SK-N-SH treated with all-trans-retinoic acid at 6 μM for 48 hours (cell line): ENCODE measurements at regions not wholly inside any gene's neighbourhood (a gene's known extent, or its start where the extent isn't known, plus 50 kb on each side); places are given as distances from the start of the nearest gene placed in this dataset.

ENCODE experiments used
- ATAC-seq: fragments of 200-7000 bp; cut with Tn5 transposase; 3 replicates; pipeline ENCODE4 v1.9.1; 2020; ENCODE audit warnings: mild to moderate bottlenecking, moderate library complexity
- ARNTL ChIP-seq: fragments of 450-650 bp; formaldehyde crosslinking; IDR thresholded peaks from 2 replicates; pipeline ENCODE4 v1.5.0; 2020; ENCODE audit warnings: low read depth, mild to moderate bottlenecking, moderate library complexity, borderline replicate concordance
- CSDC2 ChIP-seq: fragments of 250-450 bp; sonication (Bioruptor Pico); IDR thresholded peaks from 2 replicates; pipeline ENCODE4 v1.5.0; 2020; ENCODE audit warnings: mild to moderate bottlenecking, moderate library complexity
- ESRRG ChIP-seq: fragments of 250-450 bp; sonication (Bioruptor Pico); IDR thresholded peaks from 2 replicates; pipeline ENCODE4 v1.6.1; 2021; ENCODE audit warnings: mild to moderate bottlenecking
- GLIS3 ChIP-seq: fragments of 250-450 bp; sonication (Bioruptor Pico); IDR thresholded peaks from 2 replicates; pipeline ENCODE4 v1.5.0; 2020; ENCODE audit warnings: mild to moderate bottlenecking, moderate library complexity
- OSR1 ChIP-seq: fragments of 250-450 bp; sonication (Bioruptor Pico); IDR thresholded peaks from 2 replicates; pipeline ENCODE4 v1.8.0; 2022; ENCODE audit warnings: moderate library complexity, mild to moderate bottlenecking, inconsistent platforms
- POU6F1 ChIP-seq: fragments of 250-450 bp; sonication (Bioruptor Pico); IDR thresholded peaks from 2 replicates; pipeline ENCODE4 v1.8.0; 2021; ENCODE audit warnings: low read depth, mild to moderate bottlenecking, moderate library complexity, borderline replicate concordance
- PPARA ChIP-seq: fragments of 250-450 bp; sonication (Bioruptor Pico); IDR thresholded peaks from 2 replicates; pipeline ENCODE4 v1.5.0; 2020; ENCODE audit warnings: mild to moderate bottlenecking, borderline replicate concordance
- RARB ChIP-seq: fragments of 250-450 bp; sonication (Bioruptor Pico); IDR thresholded peaks from 2 replicates; pipeline ENCODE4 v1.8.0; 2021; ENCODE audit warnings: mild to moderate bottlenecking, moderate library complexity
- SNAI2 ChIP-seq: fragments of 250-450 bp; sonication (Bioruptor Pico); IDR thresholded peaks from 2 replicates; pipeline ENCODE4 v1.5.0; 2020; ENCODE audit warnings: mild to moderate bottlenecking, moderate library complexity
- TCF4 ChIP-seq: fragments of 250-450 bp; sonication (Bioruptor Pico); IDR thresholded peaks from 2 replicates; pipeline ENCODE4 v1.8.0; 2021; ENCODE audit warnings: mild to moderate bottlenecking, moderate library complexity, borderline replicate concordance
- TOX ChIP-seq: fragments of 250-450 bp; sonication (Bioruptor Pico); IDR thresholded peaks from 2 replicates; pipeline ENCODE4 v1.8.0; 2021; ENCODE audit warnings: mild to moderate bottlenecking, moderate library complexity, borderline replicate concordance
- TSHZ2 ChIP-seq: fragments of 250-450 bp; sonication (Bioruptor Pico); IDR thresholded peaks from 2 replicates; pipeline ENCODE4 v1.5.0; 2020; ENCODE audit warnings: mild to moderate bottlenecking, moderate library complexity
- ZC3H10 ChIP-seq: fragments of 250-450 bp; sonication (Bioruptor Pico); IDR thresholded peaks from 2 replicates; pipeline ENCODE4 v1.5.1; 2021; ENCODE audit warnings: mild to moderate bottlenecking, moderate library complexity
- ZFP3 ChIP-seq: fragments of 250-450 bp; sonication (Bioruptor Pico); IDR thresholded peaks from 2 replicates; pipeline ENCODE4 v1.5.0; 2020; ENCODE audit warnings: mild to moderate bottlenecking, moderate library complexity
- ZFP30 ChIP-seq: fragments of 450-650 bp; formaldehyde crosslinking; IDR thresholded peaks from 2 replicates; pipeline ENCODE4 v1.5.0; 2022; ENCODE audit warnings: mild to moderate bottlenecking, moderate library complexity
- ZNF565 ChIP-seq: fragments of 450-650 bp; formaldehyde crosslinking; conservative IDR thresholded peaks from 2 replicates; pipeline ENCODE4 v1.5.0; 2020; ENCODE audit warnings: low read depth, mild to moderate bottlenecking, moderate library complexity
- ZNF70 ChIP-seq: fragments of 450-650 bp; formaldehyde crosslinking; IDR thresholded peaks from 2 replicates; pipeline ENCODE4 v1.5.0; 2020; ENCODE audit warnings: mild to moderate bottlenecking, moderate library complexity
- ZNF8 ChIP-seq: fragments of 450-650 bp; formaldehyde crosslinking; IDR thresholded peaks from 2 replicates; pipeline ENCODE4 v1.5.0; 2020; ENCODE audit warnings: mild to moderate bottlenecking, moderate library complexity
- TF ChIP-seq, protein P1 (sequence below): fragments of 250-450 bp; sonication (Bioruptor Pico); IDR thresholded peaks from 2 replicates; pipeline ENCODE4 v1.5.1; 2021; ENCODE audit warnings: mild to moderate bottlenecking, moderate library complexity
- TF ChIP-seq, protein P2 (sequence below): fragments of 250-450 bp; sonication (Bioruptor Pico); IDR thresholded peaks from 2 replicates; pipeline ENCODE4 v1.5.1; 2020; ENCODE audit warnings: low read depth, mild to moderate bottlenecking, moderate library complexity
- TF ChIP-seq, protein P3 (sequence below): fragments of 250-450 bp; sonication (Bioruptor Pico); IDR thresholded peaks from 2 replicates; pipeline ENCODE4 v1.8.0; 2020; ENCODE audit warnings: mild to moderate bottlenecking, moderate library complexity, borderline replicate concordance

DNA sequence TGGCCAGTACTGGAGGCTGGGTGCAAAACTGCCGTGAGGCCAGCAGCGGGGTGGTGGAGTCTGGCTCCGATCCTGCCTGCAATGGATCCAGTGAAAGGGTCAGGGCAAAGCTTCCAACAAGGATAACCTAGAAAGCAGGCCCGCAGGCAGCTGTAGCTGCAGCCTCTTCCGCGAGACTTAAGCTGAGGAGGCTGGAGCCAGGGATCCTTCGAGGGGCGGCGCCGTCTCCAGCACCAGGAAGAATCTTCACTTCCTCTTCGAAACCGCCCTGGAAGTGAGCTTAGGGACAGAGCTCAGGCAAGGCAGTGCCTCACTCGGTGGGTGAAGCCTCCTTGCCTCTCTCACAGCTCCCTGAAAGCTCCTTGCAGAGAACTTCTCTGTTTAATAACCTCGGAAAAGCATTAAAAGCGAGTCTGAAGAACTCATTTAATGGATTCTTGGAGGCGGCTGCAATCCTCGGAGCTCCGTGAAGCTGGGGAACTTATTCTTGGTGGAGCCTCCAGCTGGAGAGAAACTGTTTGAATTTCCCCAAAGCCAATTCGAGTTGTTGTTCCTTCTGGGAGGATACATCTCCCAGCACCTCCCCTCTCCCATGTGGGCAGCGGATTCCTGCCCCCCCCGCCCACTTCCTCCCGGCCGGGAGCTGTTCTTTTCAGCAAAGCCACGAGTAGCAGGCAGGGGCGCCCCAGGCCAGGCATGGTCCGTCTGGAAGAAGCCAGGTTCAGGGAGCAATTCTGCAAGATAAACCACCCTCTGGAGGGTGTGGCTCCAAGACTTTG is 169.9 kb downstream of the CTTN start (continued):
- TF ChIP-seq, protein P1, sequence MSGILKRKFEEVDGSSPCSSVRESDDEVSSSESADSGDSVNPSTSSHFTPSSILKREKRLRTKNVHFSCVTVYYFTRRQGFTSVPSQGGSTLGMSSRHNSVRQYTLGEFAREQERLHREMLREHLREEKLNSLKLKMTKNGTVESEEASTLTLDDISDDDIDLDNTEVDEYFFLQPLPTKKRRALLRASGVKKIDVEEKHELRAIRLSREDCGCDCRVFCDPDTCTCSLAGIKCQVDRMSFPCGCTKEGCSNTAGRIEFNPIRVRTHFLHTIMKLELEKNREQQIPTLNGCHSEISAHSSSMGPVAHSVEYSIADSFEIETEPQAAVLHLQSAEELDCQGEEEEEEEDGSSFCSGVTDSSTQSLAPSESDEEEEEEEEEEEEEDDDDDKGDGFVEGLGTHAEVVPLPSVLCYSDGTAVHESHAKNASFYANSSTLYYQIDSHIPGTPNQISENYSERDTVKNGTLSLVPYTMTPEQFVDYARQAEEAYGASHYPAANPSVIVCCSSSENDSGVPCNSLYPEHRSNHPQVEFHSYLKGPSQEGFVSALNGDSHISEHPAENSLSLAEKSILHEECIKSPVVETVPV (CRISPR knock-in tag) = no peak
- TF ChIP-seq ARNTL (CRISPR knock-in tag) (no peak), ESRRG (CRISPR knock-in tag) (no peak), ZC3H10 (CRISPR knock-in tag) (no peak), ZFP30 (CRISPR knock-in tag) (no peak)
- TF ChIP-seq, protein P2, sequence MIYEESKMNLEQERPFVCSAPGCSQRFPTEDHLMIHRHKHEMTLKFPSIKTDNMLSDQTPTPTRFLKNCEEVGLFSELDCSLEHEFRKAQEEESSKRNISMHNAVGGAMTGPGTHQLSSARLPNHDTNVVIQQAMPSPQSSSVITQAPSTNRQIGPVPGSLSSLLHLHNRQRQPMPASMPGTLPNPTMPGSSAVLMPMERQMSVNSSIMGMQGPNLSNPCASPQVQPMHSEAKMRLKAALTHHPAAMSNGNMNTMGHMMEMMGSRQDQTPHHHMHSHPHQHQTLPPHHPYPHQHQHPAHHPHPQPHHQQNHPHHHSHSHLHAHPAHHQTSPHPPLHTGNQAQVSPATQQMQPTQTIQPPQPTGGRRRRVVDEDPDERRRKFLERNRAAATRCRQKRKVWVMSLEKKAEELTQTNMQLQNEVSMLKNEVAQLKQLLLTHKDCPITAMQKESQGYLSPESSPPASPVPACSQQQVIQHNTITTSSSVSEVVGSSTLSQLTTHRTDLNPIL (CRISPR knock-in tag) = no peak
- TF ChIP-seq, protein P3, sequence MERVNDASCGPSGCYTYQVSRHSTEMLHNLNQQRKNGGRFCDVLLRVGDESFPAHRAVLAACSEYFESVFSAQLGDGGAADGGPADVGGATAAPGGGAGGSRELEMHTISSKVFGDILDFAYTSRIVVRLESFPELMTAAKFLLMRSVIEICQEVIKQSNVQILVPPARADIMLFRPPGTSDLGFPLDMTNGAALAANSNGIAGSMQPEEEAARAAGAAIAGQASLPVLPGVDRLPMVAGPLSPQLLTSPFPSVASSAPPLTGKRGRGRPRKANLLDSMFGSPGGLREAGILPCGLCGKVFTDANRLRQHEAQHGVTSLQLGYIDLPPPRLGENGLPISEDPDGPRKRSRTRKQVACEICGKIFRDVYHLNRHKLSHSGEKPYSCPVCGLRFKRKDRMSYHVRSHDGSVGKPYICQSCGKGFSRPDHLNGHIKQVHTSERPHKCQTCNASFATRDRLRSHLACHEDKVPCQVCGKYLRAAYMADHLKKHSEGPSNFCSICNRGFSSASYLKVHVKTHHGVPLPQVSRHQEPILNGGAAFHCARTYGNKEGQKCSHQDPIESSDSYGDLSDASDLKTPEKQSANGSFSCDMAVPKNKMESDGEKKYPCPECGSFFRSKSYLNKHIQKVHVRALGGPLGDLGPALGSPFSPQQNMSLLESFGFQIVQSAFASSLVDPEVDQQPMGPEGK (CRISPR knock-in tag) = no peak

DNA sequence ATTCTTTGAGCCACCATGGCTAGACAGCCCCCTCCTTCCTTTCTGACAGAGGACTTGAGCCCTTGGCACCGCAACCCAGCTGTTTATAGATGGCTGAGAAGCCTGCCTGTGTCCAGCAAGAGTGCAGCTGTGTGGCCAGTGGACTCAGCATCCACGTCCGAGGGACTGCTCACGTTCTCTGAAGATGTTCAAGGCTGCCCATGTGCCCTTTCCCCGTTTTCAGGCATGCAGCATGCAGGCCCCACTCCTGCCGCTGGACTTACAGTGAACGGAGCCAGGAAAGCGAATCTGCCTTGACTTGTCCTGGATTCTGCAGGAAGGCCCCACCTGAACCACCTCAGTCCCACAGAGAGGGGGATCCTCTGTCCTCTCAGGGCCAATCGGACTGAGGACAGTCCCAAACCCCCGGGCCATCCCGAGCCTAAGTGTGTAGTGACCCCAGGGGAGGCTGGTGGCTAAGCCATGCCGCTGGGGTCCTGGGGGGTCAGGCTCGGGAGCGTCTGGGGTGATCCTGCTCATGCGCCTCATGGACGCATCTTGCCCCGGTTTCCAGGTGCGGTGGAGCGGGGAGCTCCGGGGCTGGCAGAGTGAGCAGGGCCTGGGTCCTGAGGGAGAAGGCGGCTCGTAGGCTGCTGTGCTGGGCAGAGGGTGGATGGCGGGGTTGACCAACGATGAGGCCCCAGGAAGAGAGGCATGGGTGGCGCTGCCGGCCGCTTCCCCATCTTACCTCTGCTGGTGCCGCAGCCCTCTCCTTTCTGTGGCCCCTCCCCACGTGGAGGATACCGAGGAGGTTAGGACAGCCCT is 170.7 kb downstream of the CTTN start:
- TF ChIP-seq POU6F1 (no peak), TCF4 (CRISPR knock-in tag) (no peak), GLIS3 (CRISPR knock-in tag) (no peak), ARNTL (CRISPR knock-in tag) (no peak), ESRRG (CRISPR knock-in tag) (no peak), TOX (no peak), OSR1 (CRISPR knock-in tag) (no peak), ZNF565 (no peak), ZNF70 (CRISPR knock-in tag) (no peak), ZNF8 (CRISPR knock-in tag) (no peak)
- TF ChIP-seq, protein P2 (CRISPR knock-in tag) = no peak
- no peak for ATAC-seq

DNA sequence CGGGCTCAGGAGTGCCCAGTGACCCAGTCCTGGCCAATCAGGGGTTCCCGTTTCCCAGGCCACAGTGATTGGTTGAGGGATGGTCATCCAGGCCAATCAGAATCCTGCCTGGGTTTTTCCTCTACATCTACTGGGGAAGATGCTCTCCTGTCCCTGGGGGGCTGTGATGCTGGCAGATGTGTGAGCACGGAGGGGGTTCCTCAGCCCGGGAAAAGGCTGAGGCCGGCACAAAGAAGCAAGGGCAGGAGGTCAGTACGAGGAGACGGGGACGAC is 171.2 kb downstream of the CTTN start:
- no peak for ATAC-seq
- TF ChIP-seq RARB (CRISPR knock-in tag) (no peak), ZFP30 (CRISPR knock-in tag) (no peak), ARNTL (CRISPR knock-in tag) (no peak), ZNF8 (CRISPR knock-in tag) (no peak), ZFP3 (CRISPR knock-in tag) (no peak), ZNF70 (CRISPR knock-in tag) (no peak), TSHZ2 (CRISPR knock-in tag) (no peak), GLIS3 (CRISPR knock-in tag) (no peak), ZNF565 (no peak), SNAI2 (CRISPR knock-in tag) (no peak), ESRRG (CRISPR knock-in tag) (no peak), CSDC2 (no peak), PPARA (CRISPR knock-in tag) (no peak)
- TF ChIP-seq, protein P2 (CRISPR knock-in tag) = no peak
- TF ChIP-seq, protein P3 (CRISPR knock-in tag) = no peak
